ENCODE measurements at regions not wholly inside any gene's neighbourhood (a gene's known extent, or its start where the extent isn't known, plus 50 kb on each side); places are given as distances from the start of the nearest gene placed in this dataset.

GRCh38 chr12:90441431-90441830 is 513.5 kb downstream of the CCER1 start:
- H4K8ac ChIP-seq (replicated peaks; ENCODE audit: insufficient read length, low read depth, low read length), result no peak overlapping the region
- H3K27me3 Mint-ChIP-seq (ENCODE audit: low read depth), result no peaks in the 10 kb centered on the region
- no peak overlapping the region for H3K14ac ChIP-seq (ENCODE audit: insufficient read depth, low read length)
- no CpG with 5 or more reads among the region's 1 CpG for WGBS (ENCODE audit: extremely low coverage, insufficient read length, low lambda C conversion rate)
- no peak for DNase-seq
- no peak overlapping the region for H3K4me2 ChIP-seq (ENCODE audit: insufficient read depth, insufficient read length, low read length)
- no peak overlapping the region for H2BK5ac ChIP-seq (ENCODE audit: insufficient read length, low read length)
- H2BK15ac ChIP-seq (ENCODE audit: low read depth, low read length), result no peak overlapping the region
- H2BK12ac ChIP-seq (ENCODE audit: insufficient read length, low read depth, low read length), result no peak overlapping the region
- no peak overlapping the region for H3K4ac ChIP-seq (ENCODE audit: low read depth, low read length)
- no peak overlapping the region for H2BK120ac ChIP-seq (ENCODE audit: low read depth, low read length, poor library complexity, severe bottlenecking)
- H3K79me1 ChIP-seq (ENCODE audit: insufficient read depth, low read depth, low read length, poor library complexity, severe bottlenecking), result no peaks in the 10 kb centered on the region
- H3K27ac Mint-ChIP-seq, result no peak overlapping the region
- H2AK5ac ChIP-seq (ENCODE audit: insufficient read length, low read length), result no peak overlapping the region
- no peak overlapping the region for H3K9ac ChIP-seq (ENCODE audit: extremely low read depth, insufficient read length, low read length)
- no peak for TF ChIP-seq CTCF (conservative IDR thresholded peaks at IDR 0.05)
- H3K79me2 ChIP-seq (ENCODE audit: insufficient read depth, low read length), result no peaks in the 10 kb centered on the region
- no peak overlapping the region for H2AFZ ChIP-seq (ENCODE audit: low read length)
- no peaks in the 10 kb centered on the region for H3K27me3 ChIP-seq (ENCODE audit: insufficient read depth, low read length)
- H2BK20ac ChIP-seq (ENCODE audit: low read depth, low read length, poor library complexity, severe bottlenecking), result no peak overlapping the region
- H3K9me3 ChIP-seq (ENCODE audit: control insufficient read depth, low read depth, low read length), result no peaks in the 10 kb centered on the region
- no peaks in the 10 kb centered on the region for H3K23me2 ChIP-seq (ENCODE audit: insufficient read length, low read depth, low read length, poor library complexity, severe bottlenecking)
- H3K9me3 Mint-ChIP-seq, result peaks cover 22 to 27% of the 10 kb centered on the region in 2 experiments
- no peak overlapping the region for H4K5ac ChIP-seq (ENCODE audit: insufficient read length, low read depth, low read length)
- H4K20me1 ChIP-seq (ENCODE audit: control insufficient read depth, insufficient read depth, insufficient read length), result no peaks in the 10 kb centered on the region
- no peak overlapping the region for H3T11ph ChIP-seq (ENCODE audit: low read length)
- H3K4me3 Mint-ChIP-seq, result no peak overlapping the region
- H3K4me1 Mint-ChIP-seq, result no peaks in the 10 kb centered on the region
- H4K91ac ChIP-seq (ENCODE audit: insufficient read length, low read depth, low read length), result no peak overlapping the region
- no peak overlapping the region for H3K23ac ChIP-seq (ENCODE audit: insufficient read length, low read depth, low read length)
- H3K36me3 Mint-ChIP-seq (ENCODE audit: insufficient read depth in 1 of 3, low read depth in 3 of 3), result peaks cover 4 to 20% (median 8%) of the 10 kb centered on the region in 3 experiments; a peak in 6 of 7 replicates
- H3K56ac ChIP-seq (ENCODE audit: insufficient read length, low read depth, low read length), result no peak overlapping the region
- no peaks in the 10 kb centered on the region for H3K4me1 ChIP-seq (ENCODE audit: insufficient read depth, low read length)
- H3K27ac ChIP-seq (ENCODE audit: insufficient read length, low read depth, low read length), result no peak overlapping the region
- no peak overlapping the region for H3K18ac ChIP-seq (ENCODE audit: insufficient read length, low read depth, low read length)

All from H9 (cell line).